ENCODE measurements at regions not wholly inside any gene's neighbourhood (a gene's known extent, or its start where the extent isn't known, plus 50 kb on each side); places are given as distances from the start of the nearest gene placed in this dataset.

DNA sequence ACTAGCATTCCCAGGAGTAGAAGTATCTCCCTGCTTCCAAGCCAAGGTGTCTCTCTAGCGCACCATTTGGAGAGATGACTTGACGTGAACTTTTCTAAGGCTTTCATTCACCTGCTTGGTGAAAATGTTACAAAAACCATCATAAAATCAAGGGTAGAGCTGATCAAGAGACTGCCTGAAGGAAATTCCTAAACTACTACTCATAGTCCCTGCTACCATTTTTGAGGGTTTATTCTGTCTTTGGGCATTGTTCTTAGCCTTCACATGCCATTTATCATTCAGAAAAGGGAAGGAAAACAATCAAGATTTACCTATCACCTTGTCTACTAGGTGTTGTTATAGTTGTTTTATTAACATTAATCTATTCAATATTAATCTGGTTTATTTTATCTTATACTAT, 525.8 kb downstream of the NTRK3 start:
- no peak for TF ChIP-seq U2AF2 (IDR thresholded peaks at IDR 0.05; ENCODE audit: low read depth, low read length)
- TF ChIP-seq PLSCR1 (CRISPR knock-in tag; IDR thresholded peaks at IDR 0.05; ENCODE audit: borderline replicate concordance), result no peak
- TF ChIP-seq, protein P1, sequence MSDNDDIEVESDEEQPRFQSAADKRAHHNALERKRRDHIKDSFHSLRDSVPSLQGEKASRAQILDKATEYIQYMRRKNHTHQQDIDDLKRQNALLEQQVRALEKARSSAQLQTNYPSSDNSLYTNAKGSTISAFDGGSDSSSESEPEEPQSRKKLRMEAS (IDR thresholded peaks at IDR 0.05), result no peak
- no peak for TF ChIP-seq MAFF (IDR thresholded peaks at IDR 0.05; ENCODE audit: low read depth, low read length)
- no peak for TF ChIP-seq HOXD1 (CRISPR knock-in tag; IDR thresholded peaks at IDR 0.05)
- no peak for TF ChIP-seq HNF4G (IDR thresholded peaks at IDR 0.05; ENCODE audit: borderline replicate concordance, low read depth, low read length)
- no peak for TF ChIP-seq HNF4G (CRISPR knock-in tag; IDR thresholded peaks at IDR 0.05; ENCODE audit: borderline replicate concordance, low read depth)
- TF ChIP-seq ARNT (IDR thresholded peaks at IDR 0.05), result no peak
- no peak for TF ChIP-seq POLR2A (IDR thresholded peaks at IDR 0.05; ENCODE audit: insufficient read depth in 1 of 2, low read depth in 2 of 2, low read length in 2 of 2)
- TF ChIP-seq GZF1 (CRISPR knock-in tag; IDR thresholded peaks at IDR 0.05), result no peak
- TF ChIP-seq, protein P2, sequence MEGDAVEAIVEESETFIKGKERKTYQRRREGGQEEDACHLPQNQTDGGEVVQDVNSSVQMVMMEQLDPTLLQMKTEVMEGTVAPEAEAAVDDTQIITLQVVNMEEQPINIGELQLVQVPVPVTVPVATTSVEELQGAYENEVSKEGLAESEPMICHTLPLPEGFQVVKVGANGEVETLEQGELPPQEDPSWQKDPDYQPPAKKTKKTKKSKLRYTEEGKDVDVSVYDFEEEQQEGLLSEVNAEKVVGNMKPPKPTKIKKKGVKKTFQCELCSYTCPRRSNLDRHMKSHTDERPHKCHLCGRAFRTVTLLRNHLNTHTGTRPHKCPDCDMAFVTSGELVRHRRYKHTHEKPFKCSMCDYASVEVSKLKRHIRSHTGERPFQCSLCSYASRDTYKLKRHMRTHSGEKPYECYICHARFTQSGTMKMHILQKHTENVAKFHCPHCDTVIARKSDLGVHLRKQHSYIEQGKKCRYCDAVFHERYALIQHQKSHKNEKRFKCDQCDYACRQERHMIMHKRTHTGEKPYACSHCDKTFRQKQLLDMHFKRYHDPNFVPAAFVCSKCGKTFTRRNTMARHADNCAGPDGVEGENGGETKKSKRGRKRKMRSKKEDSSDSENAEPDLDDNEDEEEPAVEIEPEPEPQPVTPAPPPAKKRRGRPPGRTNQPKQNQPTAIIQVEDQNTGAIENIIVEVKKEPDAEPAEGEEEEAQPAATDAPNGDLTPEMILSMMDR (CRISPR knock-in tag; IDR thresholded peaks at IDR 0.05), result no peak
- no peak for TF ChIP-seq TOE1 (CRISPR knock-in tag; IDR thresholded peaks at IDR 0.05)
- no peak for TF ChIP-seq ZNF674 (CRISPR knock-in tag; IDR thresholded peaks at IDR 0.05; ENCODE audit: low read depth)

Data from HepG2 (cell line).